DMS114 treated with DMSO at 0.1 percent for 48 hours (cell line): ENCODE measurements at regions not wholly inside any gene's neighbourhood (a gene's known extent, or its start where the extent isn't known, plus 50 kb on each side); places are given as distances from the start of the nearest gene placed in this dataset.
A peak's percentile ranks its signal among the peaks of the same experiment; 100 is the strongest.

Experiments
- DNase-seq: peaks from one replicate; lab custom pipeline; 2025; ENCODE audit not compliant: unreplicated experiment; lab: John Stamatoyannopoulos, UW

DNA sequence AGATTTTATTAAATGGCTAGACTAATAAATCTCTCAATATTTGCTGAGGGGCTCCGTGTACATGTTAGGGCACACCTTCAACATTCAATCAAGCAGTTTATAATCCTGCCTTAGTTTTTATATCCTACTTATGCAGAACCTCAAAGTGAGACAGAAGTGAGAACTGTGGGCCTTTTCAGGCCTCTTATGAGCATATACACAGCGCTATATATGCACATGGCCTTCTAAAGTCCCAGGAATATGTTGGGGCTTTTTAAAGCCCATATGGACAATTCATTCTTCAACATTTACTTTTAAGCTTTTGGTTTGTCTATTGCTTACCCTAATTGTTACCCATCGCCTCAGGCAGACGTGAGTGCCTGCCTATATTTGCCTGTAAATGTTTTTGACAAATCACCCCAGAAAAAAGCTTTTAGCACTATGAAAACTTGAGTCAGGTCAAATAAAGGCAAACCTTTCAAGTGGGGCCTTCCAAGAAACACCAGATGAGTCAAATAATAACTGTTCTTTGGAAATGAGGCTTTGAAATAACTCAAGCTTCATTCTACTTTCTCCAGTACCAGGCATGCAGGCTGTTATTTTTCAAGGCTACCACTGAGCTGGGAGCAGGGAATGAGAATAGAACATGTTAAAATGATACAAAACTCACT is 58.2 kb downstream of the ESM1 start:
- DNase-seq, result no peak

DNA sequence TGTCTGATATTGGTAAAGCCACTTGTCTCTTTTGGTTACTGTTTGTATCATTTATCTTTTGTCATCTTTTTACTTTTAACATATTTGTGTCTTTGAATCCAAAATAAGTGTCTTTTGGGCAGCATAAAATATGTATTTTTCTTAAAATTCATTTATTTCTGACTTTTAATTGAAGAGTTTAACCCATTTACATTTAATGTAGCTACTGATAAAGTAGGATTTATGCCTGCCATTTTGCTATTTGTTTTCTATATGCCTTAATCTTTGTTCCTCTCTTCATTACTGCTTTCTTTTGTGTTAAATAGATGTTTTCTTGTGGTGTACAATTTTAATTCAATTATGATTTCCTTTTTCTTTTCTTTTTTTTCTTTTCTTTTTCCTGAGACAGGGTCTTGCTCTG is 60.9 kb downstream of the ESM1 start:
- no peak for DNase-seq

DNA sequence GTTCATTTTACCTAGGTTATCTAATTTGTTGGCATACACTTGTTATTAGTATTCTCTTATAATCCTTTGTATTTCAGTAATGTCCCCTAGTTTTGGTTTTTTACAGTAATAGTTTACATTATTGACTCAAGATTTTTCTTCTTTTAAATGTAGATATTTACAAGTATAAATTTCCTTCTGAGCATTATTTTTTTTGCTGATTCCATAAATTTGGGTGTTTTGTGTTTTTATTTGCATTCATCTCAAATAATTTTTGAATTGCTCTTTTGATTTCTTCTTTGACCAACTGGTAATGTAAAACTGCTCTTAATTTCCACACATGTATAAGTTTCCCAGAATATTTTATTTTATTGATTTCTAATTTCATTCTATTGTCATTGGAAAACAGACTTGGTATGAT is 68.1 kb downstream of the ESM1 start:
- DNase-seq, result no peak

DNA sequence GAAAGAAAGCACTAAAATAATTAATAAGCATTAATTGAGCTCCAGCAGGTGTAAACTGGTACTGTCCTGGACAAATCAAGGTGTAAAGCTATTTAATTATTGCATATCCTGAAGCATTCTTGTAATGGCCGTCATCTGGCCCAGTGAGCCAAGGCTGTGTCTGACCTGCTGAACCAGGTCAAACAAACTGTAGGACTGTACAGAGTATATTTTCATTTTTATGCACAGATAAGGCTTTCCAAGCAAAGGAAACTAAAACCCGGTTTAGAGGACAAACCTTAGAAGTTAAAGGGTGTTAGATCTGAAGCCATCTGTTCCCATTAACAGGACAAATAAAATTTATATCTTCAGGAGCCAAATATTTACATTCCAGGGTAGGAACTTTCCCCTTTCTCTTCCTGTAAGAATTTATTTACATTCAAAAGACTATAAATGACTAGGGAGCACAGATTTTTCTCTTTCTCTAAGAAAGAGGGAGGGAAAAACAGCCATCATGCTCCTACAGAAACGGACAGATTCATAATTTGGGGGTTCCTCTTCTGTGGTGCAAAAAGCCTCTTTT is 69.8 kb downstream of the ESM1 start:
- DNase-seq, result no peak

DNA sequence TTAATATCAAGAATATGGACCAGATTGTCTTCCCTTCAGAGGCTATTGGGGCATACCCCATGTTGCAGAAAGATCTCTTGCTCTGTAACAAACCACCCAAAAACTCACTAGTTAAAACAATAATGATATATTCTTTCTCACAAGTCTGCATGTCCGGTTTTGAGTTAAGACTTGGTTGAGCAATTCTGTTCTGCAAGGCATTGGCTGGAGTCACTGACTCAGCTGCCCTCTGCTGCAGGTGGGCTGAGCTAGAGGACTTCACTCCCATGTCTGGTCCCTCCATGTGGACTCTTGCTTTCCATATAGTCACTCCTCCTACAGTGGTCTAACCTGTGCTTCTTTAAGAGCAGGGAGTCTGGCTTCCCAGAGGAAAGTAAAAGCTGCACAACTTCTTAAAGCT is 73.4 kb downstream of the ESM1 start:
- no peak for DNase-seq

DNA sequence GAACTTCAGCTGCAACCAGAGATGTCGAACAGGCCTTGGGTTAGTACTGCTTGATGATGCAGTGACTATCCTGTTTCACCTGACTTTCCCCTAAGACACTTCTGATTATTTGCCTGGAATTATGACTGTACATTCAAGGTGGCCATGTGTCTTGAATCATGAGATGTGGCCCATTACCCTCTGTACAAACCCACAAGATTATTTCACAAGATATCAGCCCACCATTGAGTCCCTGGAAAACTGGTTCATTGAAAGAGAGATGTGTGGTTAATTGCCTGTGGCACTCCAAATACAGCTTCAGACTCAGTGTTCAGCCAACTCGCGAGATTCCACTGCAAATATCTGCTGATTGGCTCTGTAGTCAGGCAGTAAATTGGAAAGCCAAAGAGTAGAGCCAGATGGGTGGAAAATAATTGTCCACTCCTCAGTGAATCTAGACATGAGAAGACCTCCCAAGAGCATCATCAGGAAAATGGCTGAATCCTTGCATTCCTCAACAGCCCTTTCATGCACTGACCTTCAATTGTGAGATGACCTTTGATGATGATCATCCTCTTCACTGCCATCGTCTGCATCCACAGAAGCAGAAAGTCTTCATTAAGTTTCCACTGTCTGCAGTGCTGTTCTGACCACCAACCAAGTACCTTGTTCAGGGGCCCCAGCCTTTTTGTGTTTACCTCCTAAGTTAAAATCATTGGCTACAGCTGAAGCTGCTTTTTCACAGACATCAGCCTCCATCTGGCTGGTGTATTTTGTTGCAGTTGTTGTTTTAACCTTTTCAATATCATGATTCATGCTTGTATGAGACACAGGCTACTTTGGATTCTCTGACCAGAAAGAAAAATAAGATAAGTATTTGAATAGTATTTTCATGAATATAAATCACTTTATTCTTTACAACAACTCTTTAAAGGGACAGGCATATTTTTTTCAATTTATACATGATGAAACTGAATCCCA is 75.2 kb downstream of the ESM1 start:
- no peak for DNase-seq

DNA sequence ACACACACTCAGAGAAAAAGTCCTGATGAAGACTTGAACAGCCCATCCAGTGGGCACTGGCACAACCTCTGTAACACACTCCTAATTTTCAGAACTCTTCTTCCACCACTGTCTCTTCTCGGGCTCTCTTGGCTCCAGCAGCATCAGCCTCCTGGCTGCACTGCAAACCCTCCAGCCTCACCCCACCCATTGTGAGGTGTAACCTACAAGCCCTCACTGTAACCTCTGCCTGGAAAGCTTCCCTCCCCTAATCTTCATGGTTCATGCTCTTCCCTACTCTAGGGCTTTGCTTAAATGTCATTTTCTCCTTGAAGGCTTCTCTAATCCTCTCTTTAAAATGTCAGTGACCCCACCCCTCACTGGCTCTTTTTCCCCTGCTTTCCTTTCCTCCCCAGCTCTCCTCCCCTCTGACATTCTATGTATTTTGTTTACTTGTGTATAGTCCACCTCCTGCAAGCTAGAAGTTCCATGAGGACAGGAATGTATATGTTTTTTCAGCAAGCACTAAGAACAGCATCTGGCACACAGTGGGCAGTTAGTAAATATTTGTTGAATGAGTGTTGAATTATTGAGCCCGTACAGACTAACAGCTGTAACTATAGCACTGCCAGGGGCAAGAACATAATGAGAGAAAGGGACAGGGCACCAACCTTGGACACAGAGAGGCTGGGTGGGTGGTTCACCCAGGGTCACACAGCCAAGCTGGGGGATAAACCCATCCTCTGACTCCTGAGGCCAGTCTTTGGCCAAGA is 76.4 kb downstream of the ESM1 start:
- no peak for DNase-seq

DNA sequence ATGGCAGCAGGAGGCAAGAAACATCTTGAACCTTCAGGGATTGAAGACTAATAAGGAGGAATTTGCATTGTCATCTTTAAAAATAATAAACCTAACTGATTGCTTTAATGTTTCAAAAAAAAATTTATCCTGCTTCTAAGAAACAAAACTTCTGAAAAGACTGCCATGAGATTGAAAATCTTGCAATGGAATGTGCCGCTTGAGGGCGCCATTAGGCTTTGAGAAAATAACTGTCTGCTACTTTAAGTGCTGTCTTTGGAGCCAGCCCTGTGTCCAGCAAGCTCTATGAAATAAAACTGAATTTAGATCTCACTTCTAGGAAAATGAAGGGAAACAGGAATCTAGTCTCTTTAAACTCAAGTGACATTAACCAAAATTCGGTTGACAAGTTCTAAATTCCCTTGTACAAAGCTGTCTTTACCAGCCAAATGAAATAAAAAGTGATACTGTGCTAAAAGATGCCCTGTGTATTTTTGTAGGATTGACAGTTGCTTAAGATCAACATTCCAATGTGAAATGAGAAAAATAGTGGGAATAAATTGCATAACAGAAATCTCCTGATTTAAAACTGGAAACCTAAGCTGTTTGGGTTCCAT is 79.4 kb downstream of the ESM1 start:
- DNase-seq, result peak; percentile 43

DNA sequence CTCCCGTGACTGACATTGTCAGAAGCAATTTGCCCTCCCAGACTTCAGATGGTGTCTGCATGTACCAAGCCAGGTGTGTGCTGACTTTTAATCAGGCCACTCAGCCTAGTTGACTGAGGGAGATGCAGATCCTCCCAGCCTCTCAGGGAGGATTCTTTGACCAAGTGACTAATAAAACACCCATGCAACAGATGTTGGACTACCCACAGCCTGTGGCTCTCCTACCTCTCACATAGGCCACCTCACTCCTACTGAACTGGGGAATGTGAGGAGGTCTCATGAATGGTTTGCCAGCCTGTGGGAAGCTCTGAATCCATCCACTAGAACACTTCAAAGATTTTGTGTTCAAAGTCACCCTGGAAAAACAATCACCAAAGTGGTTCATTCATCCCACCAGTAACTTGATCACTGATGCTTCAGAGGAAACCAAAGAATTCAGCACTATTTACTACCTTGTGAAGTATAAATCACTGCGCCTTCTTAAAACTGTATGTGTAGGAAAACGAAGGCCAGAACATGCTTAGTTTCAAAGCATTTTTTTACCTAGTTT is 80.1 kb downstream of the ESM1 start:
- no peak for DNase-seq

DNA sequence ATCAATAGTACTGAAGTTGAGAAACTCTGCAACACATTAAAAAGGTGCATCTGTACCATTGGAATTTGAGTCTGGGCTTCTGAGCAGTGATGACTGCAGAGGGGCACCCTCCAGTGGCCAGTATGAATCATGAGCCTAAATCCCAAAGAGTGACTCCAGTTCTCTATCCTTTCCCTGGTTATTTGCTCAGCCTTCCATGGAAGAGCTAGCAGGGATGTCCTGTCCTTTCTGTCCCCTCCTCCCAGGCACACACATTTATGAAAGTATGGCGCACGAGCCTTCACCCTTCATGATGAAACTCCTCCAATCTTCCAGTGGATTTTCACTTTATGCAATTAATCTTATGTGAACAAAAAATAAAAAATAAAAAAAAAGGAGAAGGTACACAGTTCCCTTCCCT is 81.0 kb downstream of the ESM1 start:
- peak; percentile 4 for DNase-seq

DNA sequence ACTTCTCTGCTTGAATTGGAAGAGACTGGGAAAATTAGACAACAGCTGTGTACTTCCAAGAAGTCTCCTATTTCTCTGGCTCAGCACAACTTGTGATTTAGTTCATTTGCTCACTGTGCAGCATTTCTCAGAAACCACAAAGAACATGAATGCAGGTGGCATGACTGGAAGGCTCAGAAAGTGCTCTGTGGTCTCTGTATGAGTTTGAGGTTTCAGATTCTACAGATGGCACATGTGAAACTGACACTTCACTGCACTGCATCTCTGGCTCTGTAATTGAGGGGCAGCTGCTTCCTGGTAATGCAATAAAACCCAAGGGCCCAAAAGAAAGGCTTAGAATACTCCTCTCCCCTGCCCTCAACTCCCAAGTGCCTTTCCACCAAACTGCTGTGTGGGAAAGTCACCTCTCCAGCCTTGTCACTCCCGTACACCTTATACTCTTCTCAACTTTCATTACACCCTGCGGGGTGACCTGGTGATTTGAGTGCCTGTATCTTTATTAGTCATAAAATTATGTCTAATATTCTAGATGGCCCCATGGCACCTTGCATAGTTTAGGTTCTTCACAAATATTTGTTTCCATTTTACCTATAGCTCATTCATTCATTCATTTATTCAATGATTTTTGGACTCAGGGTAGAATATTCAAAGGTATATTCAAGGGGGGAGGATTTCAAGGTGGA is 82.5 kb downstream of the ESM1 start:
- DNase-seq, result no peak

DNA sequence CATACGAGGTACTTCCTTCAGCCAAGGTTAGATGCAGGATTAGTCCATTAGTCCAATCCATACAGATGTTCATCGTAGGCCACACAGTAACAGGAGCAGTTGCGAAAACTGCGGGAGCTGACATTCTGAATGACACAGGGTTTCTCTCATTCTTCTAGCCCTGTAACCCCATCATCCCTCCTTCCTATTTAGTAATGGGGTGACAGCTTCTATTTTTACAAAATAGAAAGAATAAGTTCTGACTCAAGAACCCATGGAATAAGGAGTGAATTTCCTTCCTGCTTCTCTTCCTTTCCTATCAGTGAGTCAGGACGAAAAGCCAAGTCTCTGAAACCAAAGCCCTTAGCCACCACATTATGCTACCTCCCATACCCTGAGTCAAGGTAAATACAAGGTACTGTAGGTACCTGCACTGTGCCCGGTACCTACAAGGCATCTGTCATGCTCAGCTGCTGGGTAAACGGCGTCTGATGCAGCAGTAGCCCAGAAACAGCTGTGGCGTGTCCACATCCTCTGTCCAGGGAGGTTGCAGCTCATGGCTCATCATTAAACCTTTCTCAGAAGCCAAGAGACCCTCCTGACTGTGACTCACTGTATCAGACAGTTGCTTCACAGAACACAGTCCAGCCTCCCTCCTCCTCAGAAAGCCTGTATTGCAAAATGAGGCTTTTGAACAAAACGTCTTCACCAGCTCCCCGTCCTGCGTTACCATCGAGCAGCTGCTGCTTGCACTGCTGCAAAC is 84.2 kb downstream of the ESM1 start:
- DNase-seq, result no peak

DNA sequence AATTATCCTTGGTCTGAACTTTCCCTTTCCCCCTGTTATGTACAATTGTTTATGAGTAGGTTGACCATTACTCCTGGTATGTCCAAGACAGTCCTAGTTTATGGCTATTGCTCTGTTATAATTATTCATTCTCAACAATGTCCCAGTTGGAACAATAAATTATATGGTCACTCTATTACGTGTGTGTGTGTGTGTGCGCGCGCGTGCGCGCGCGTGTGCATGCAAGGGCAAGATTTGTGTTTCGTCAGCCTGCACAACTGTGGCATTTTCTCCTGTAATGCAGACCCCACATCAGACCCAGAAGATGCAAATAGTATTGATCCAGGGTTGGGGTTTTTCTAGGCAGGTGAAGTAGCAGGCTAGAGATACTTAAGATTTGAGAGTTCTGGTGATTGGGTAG is 88.4 kb downstream of the ESM1 start:
- DNase-seq, result no peak

DNA sequence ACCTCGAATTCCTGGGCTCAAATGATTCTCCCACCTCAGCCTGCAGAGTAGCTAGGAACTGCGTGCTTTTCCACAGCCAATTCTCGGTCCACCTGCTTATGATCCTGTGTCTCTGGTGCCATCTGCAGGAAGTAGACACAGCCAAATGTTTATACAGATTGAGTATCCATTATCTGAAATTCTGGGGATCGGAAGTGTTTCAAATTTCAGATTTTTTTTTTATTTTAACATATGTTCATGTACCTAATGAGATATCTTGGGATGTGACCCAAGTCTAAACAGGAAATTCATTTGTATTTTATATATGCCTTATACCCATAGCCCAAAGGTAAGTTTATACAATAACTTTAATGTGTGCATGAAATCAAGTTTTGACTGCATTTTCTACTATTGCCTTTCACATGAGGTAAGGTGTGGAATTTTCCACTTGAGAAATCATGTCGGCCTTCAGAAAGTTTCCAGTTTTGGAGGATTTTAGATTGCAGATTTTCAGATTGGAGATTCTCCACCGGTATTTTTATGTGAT is 89.5 kb downstream of the ESM1 start:
- DNase-seq, result peak; percentile 23

DNA sequence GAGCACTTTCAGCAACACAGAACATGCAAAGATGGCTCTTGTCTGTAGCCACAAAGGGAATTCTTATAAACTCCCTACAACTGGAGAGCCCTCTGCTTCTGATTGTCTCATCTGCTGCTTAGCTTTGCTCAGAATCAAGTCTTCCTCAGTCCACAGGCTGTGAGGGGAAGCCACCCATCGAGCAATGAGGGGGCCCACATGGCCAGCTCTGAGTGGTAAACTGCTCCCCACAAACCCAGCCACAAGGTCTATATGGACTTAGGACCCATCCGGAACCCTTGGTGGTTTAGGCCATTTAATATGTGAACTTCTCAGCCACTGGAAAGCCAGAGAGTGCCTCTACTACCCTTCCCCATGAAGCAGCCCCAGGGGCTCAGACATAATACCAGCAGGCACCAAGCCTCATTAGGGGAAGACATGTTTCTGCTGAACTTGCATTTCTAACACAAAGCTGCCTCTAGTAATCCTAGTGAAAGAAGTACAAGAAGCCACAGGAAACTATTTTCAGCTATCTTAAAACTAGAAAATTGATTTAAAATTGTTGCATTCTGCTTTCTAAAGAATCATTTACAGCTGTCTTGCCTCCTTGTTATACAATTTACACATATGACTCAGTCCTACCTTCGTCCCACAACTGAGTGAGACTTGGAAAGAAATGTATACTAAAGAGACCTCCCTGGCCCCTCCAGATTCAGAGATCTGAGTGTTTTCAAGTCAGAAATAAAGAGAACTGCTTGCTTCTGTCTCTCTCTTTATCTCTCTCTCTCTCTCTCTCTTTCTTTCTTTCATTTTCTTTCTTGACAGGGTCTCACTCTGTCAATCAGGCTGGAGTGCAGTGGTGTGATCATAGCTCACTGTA is 90.2 kb downstream of the ESM1 start:
- DNase-seq, result no peak

DNA sequence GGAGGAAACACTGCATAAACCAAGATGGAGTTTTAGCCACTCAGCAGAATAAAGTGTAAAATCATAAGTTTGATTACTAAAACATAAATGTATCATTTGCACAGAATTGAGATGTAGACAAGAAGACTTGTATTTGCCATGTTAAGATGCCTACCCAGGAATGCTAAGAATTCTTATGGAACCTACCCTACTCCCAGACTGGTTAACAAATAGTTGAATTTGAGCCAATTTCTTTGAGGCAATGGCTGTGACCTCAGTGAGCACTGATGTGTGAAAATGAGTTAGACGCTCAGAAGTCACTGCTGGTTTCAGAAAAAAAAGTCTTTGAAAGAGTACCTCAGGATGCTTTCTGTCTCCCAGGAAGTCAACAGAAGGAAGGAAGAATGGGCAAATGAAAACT is 95.6 kb downstream of the ESM1 start:
- DNase-seq, result no peak

DNA sequence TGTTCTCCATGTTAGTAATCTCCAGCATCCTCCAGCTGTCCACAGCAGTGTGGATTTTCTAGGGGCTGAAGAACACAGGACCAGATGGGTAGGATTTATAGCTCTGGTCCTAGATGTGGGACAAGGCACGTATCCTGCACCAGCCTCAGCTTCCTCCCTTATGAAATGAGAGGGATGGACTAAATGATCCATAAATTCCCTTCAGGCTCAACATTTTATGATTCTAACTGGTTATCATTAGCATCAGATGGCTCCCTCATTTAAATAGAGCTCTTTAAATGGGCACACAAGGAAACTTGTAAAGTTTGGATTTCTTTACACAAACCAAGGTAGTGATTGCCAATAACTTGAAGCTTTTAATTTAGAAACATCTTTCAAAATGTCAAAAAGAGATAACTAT is 97.7 kb downstream of the ESM1 start:
- DNase-seq, result no peak

DNA sequence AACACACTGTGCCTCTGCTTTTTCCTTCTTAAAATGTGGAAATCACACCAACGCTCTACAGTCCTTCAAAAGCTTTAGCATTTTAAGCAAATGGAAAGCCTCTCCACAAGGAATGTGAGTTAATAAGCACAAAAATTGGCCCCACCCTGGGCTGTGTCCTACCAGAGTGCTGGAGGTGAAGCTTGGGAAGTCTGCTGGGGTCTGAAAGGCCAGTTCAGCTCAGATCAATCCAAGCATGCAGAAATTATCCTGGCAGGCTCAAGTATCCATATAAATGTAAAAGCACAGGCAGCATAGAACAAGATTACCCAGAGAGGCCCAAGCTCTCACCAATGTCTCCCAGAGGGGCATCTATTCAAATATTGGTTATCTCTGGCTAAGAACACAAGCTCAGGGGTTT is 98.5 kb downstream of the ESM1 start:
- no peak for DNase-seq
